ENCODE measurements at regions not wholly inside any gene's neighbourhood (a gene's known extent, or its start where the extent isn't known, plus 50 kb on each side); places are given as distances from the start of the nearest gene placed in this dataset.

DNA sequence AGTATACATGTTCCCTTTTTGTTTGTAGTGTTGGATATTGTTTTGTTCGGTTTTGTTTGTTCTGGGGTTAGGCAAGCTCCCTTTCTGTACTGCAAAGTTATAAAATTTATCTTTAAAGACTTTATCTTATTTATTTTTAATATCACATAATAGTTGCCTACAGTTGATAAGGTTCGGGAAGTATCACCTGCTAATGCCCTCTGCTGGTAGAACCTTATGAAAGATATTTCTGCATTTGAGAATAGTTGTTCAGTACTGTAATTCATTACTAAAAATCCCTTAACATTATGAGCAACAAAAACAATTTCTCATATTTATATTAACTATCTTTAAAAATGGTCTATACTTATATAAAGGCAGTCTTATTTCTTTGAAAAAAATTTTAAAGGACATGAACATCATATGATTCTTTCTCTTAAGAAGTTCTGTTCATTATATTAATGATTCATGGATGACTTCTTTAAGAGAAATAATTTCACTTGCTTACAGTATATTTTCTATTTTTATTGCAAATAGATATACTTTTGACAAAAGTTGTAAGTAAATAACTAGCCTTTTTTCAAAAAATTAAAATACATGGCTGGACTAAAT is 1126.8 kb downstream of the SI start:
- Histone ChIP-seq H3K9me3 (no peaks in the 10 kb centered on the region; the same call in 2 of the 3 replicates), H3K4me3 (no peak overlapping the region), H3K4me1 (no peaks in the 10 kb centered on the region), H3K4me2 (no peak overlapping the region), H3K27ac (no peak overlapping the region)
- DNase-seq (ENCODE audit: low read depth in 1 of 2, low spot score in 1 of 2) (no peak), ATAC-seq (no peak), FAIRE-seq (no peak)
- WGBS (ENCODE audit: missing lambda C conversion rate) = 1% methylated on average over 2 of the region's 2 CpGs
- ChIA-PET CTCF (interaction anchor here (0.7 to 0.9 kb wide), 2 partner anchors 12 to 894 kb away, joined by 3 read pairs; no protein-coding TSS in a partner anchor), POLR2A (no interaction called here)
- TF ChIP-seq RAD21 (conservative IDR thresholded peaks at IDR 0.05 in 1 of 2, IDR thresholded peaks at IDR 0.05 in 1 of 2) = 0 out of 5 replicates have a peak, but pooled peaks have one; percentile 13 to 16
- TF ChIP-seq ZNF302 (CRISPR knock-in tag; IDR thresholded peaks at IDR 0.05) = no peak

DNA sequence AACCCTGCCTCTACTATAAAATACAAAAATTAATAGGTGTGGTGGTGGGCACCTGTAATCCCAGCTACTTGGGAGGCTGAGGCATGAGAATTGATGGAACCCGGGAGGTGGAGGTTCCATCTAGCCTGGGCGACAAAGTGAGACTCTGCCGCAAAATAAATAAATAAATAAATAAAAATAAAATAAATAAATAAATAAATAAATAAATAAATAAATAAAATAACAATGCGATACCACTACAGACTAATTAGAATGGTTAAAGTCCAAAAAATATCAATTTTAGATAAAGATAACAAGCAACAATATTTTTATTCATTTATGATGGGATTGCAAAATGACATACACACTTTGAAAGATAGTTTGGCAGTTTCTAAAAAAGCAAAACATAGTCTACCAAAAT is 1131.5 kb downstream of the SI start:
- Histone ChIP-seq H3K4me2 (no peak overlapping the region), H3K4me3 (no peak overlapping the region), H3K9me3 (no peaks in the 10 kb centered on the region), H3K4me1 (no peaks in the 10 kb centered on the region), H3K27ac (no peak overlapping the region)
- ChIA-PET CTCF (no interaction called here), POLR2A (no interaction called here)
- no peak for ATAC-seq
- FAIRE-seq = no peak
- DNase-seq (ENCODE audit: low read depth in 1 of 2, low spot score in 1 of 2) = no peak
- TF ChIP-seq ZC3H11A (IDR thresholded peaks at IDR 0.05) = peak; percentile 53
- TF ChIP-seq FOXS1 (CRISPR knock-in tag; IDR thresholded peaks at IDR 0.05) = no peak
- no peak for TF ChIP-seq MAZ (IDR thresholded peaks at IDR 0.05; ENCODE audit: borderline replicate concordance, low read depth, low read length)
- TF ChIP-seq CBX2 (IDR thresholded peaks at IDR 0.05; ENCODE audit: borderline replicate concordance, low read depth) = no peak
- WGBS (ENCODE audit: missing lambda C conversion rate) = 93% methylated on average over 4 of the region's 4 CpGs

DNA sequence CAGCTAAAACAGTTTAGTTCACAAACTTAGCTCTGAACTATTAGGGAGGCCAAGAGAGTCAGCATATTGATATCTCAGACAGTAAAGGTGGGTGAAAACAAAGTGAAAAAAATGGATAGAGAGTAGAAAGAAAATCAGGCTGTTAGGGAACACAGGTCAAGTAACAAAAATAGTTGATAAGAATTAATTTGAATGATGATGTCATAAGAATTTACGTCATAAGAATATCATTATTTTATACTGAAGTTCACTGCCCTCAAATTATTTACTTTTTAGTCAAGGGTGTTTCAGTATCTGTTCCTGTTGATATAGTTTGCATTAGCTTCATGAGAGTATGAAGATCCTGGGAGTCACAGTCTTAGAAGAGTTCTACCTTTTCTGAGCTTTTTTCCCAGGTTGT is 1134.6 kb downstream of the SI start:
- FAIRE-seq (no peak), DNase-seq (ENCODE audit: low read depth in 1 of 2, low spot score in 1 of 2) (no peak), ATAC-seq (no peak)
- ChIA-PET CTCF (no interaction called here), POLR2A (no interaction called here)
- H3K4me3 ChIP-seq = no peak overlapping the region
- H3K9me3 ChIP-seq = no peaks in the 10 kb centered on the region; the same call in 2 of the 3 replicates
- H3K4me1 ChIP-seq = no peaks in the 10 kb centered on the region
- WGBS (ENCODE audit: missing lambda C conversion rate) = 59% methylated on average over 1 of the region's 1 CpG
- TF ChIP-seq ZFP36 (IDR thresholded peaks at IDR 0.05; ENCODE audit: borderline replicate concordance, partially characterized antibody) (no peak), CBX2 (IDR thresholded peaks at IDR 0.05; ENCODE audit: borderline replicate concordance, low read depth) (no peak), HOXA7 (CRISPR knock-in tag; IDR thresholded peaks at IDR 0.05) (no peak)
- no peak overlapping the region for H3K4me2 ChIP-seq
- no peak overlapping the region for H3K27ac ChIP-seq

DNA sequence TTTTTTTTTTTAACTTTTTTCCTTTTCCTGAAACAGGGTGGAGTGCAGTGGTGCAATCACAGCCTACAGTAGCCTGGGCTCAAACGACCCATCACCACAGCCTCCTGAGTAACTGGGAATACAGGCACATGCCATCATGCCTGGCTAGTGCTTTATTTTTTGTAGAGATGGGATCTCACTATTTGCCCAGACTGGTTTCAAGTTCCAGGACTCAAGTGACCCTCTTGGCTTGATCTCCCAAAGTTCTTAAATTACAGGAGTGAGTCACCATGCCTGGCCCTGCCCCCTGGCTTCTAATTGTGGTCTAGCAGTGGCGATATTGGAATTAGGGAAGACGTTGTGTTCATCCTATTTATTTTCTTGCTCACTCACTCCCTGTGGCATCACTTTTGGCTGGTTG is 1138.4 kb downstream of the SI start:
- no peak overlapping the region for H3K4me3 ChIP-seq
- no peak for ATAC-seq
- H3K9me3 ChIP-seq = no peaks in the 10 kb centered on the region; the same call in 2 of the 3 replicates
- ChIA-PET POLR2A (no interaction called here), CTCF (interaction anchor here (0.9 kb wide), 1 partner anchor 11 kb away, joined by 3 read pairs; no protein-coding TSS in a partner anchor)
- no peaks in the 10 kb centered on the region for H3K4me1 ChIP-seq
- DNase-seq (ENCODE audit: low read depth in 1 of 2, low spot score in 1 of 2) = no peak
- H3K4me2 ChIP-seq = no peak overlapping the region
- no peak for FAIRE-seq
- TF ChIP-seq, protein P1, sequence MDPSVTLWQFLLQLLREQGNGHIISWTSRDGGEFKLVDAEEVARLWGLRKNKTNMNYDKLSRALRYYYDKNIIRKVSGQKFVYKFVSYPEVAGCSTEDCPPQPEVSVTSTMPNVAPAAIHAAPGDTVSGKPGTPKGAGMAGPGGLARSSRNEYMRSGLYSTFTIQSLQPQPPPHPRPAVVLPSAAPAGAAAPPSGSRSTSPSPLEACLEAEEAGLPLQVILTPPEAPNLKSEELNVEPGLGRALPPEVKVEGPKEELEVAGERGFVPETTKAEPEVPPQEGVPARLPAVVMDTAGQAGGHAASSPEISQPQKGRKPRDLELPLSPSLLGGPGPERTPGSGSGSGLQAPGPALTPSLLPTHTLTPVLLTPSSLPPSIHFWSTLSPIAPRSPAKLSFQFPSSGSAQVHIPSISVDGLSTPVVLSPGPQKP (IDR thresholded peaks at IDR 0.05; ENCODE audit: low read depth, low read length) = no peak
- TF ChIP-seq POLR2AphosphoS2 (conservative IDR thresholded peaks at IDR 0.05; ENCODE audit: low read length) (no peak), RNF2 (IDR thresholded peaks at IDR 0.05; ENCODE audit: borderline replicate concordance, low read depth) (no peak), KDM5A (IDR thresholded peaks at IDR 0.05) (no peak)
- TF ChIP-seq, protein P2, sequence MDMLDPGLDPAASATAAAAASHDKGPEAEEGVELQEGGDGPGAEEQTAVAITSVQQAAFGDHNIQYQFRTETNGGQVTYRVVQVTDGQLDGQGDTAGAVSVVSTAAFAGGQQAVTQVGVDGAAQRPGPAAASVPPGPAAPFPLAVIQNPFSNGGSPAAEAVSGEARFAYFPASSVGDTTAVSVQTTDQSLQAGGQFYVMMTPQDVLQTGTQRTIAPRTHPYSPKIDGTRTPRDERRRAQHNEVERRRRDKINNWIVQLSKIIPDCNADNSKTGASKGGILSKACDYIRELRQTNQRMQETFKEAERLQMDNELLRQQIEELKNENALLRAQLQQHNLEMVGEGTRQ (IDR thresholded peaks at IDR 0.05) = no peak
- no peak overlapping the region for H3K27ac ChIP-seq
- 10% methylated on average over 3 of the region's 3 CpGs for WGBS (ENCODE audit: missing lambda C conversion rate)

DNA sequence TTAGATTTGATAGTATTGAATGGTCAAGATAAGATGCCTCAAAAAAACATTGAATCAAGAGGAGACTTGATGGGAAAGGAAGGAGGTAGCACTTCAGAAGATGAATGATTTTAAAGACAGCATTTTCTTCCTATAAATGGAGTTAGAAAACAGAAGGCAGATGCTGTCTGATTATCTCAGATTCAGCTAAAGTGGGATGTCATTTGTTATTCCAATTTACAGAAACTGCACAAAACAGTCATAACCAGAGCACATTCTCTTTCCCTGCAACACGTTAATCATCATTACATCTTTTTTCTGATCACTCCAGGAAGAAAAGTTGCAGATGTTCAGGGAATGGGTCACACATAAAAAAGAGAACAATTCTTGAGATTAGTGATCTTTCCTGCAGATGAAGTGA is 1141.8 kb downstream of the SI start:
- ATAC-seq = no peak
- DNase-seq (ENCODE audit: low read depth in 1 of 2, low spot score in 1 of 2) = no peak
- Histone ChIP-seq H3K4me3 (no peak overlapping the region), H3K4me2 (no peak overlapping the region), H3K27ac (no peak overlapping the region), H3K4me1 (no peaks in the 10 kb centered on the region), H3K9me3 (no peaks in the 10 kb centered on the region; the same call in 2 of the 3 replicates)
- WGBS (ENCODE audit: missing lambda C conversion rate) = 0% methylated on average over 1 of the region's 1 CpG
- POLR2A ChIA-PET = no interaction called here
- FAIRE-seq = no peak
- CTCF ChIA-PET = no interaction called here
- TF ChIP-seq SREBF2 (IDR thresholded peaks at IDR 0.05) = no peak
- TF ChIP-seq FOSL2 (IDR thresholded peaks at IDR 0.05) = no peak
- TF ChIP-seq FOSL2 (CRISPR knock-in tag; IDR thresholded peaks at IDR 0.05) = no peak
- TF ChIP-seq, protein P3, sequence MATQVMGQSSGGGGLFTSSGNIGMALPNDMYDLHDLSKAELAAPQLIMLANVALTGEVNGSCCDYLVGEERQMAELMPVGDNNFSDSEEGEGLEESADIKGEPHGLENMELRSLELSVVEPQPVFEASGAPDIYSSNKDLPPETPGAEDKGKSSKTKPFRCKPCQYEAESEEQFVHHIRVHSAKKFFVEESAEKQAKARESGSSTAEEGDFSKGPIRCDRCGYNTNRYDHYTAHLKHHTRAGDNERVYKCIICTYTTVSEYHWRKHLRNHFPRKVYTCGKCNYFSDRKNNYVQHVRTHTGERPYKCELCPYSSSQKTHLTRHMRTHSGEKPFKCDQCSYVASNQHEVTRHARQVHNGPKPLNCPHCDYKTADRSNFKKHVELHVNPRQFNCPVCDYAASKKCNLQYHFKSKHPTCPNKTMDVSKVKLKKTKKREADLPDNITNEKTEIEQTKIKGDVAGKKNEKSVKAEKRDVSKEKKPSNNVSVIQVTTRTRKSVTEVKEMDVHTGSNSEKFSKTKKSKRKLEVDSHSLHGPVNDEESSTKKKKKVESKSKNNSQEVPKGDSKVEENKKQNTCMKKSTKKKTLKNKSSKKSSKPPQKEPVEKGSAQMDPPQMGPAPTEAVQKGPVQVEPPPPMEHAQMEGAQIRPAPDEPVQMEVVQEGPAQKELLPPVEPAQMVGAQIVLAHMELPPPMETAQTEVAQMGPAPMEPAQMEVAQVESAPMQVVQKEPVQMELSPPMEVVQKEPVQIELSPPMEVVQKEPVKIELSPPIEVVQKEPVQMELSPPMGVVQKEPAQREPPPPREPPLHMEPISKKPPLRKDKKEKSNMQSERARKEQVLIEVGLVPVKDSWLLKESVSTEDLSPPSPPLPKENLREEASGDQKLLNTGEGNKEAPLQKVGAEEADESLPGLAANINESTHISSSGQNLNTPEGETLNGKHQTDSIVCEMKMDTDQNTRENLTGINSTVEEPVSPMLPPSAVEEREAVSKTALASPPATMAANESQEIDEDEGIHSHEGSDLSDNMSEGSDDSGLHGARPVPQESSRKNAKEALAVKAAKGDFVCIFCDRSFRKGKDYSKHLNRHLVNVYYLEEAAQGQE (IDR thresholded peaks at IDR 0.05) = no peak
- no peak for TF ChIP-seq CHD4 (IDR thresholded peaks at IDR 0.05; ENCODE audit: borderline replicate concordance)
- TF ChIP-seq MYC (IDR thresholded peaks at IDR 0.05; ENCODE audit: borderline replicate concordance, low read length) = no peak
- TF ChIP-seq, protein P4, sequence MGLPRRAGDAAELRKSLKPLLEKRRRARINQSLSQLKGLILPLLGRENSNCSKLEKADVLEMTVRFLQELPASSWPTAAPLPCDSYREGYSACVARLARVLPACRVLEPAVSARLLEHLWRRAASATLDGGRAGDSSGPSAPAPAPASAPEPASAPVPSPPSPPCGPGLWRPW (IDR thresholded peaks at IDR 0.05) = no peak
- no peak for TF ChIP-seq EHF (CRISPR knock-in tag; IDR thresholded peaks at IDR 0.05)
- TF ChIP-seq TFCP2L1 (CRISPR knock-in tag; IDR thresholded peaks at IDR 0.05) = no peak
- TF ChIP-seq POLR2AphosphoS2 (conservative IDR thresholded peaks at IDR 0.05; ENCODE audit: low read length) = no peak

Measured in A549 (cell line).